SK-N-SH (cell line): ENCODE measurements at regions not wholly inside any gene's neighbourhood (a gene's known extent, or its start where the extent isn't known, plus 50 kb on each side); places are given as distances from the start of the nearest gene placed in this dataset.
A peak's percentile ranks its signal among the peaks of the same experiment; 100 is the strongest.

Experiments used
- CTCF ChIA-PET: fragments of 300-600, 350-600 bp; formaldehyde crosslinking; extraction: SDS; loops from one replicate; lab custom pipeline; 2021; lab: Yijun Ruan, JAX
- POLR2A ChIA-PET: fragments of 350-600 bp; sonication (Branson Sonifier 250); formaldehyde crosslinking; extraction: SDS; loops from one replicate; lab custom pipeline; 2020; ENCODE audit warnings: antibody characterized with exemption, inconsistent platforms; lab: Yijun Ruan, JAX
- DNase-seq: peaks from one replicate; pipeline ENCODE4 v3.0.0; 2012
- H2AFZ ChIP-seq: fragments of 200-600 bp; sonication (generic); 2 replicates; pipeline ENCODE4 v1.8.1; 2016; ENCODE audit warnings: antibody characterized with exemption, mild to moderate bottlenecking, low read depth
- H3F3A ChIP-seq: fragments of 200-600 bp; sonication (generic); replicated peaks from 2 replicates; pipeline ENCODE3; 2016; ENCODE audit warnings: antibody characterized with exemption, mild to moderate bottlenecking; ENCODE audit not compliant: insufficient read depth
- H3K27ac ChIP-seq, 2 experiments: fragments of 200-500 bp in 1 of 2; fragments of 200-600 bp in 1 of 2; sonication (Bioruptor generic) in 1 of 2; sonication (generic), shearing (Covaris generic) in 1 of 2; 2 replicates each; pipeline versions ENCODE4 v1.5.1 to v1.6.1; 2014 to 2016; ENCODE audit warnings: low read depth in 2 of 2, inconsistent platforms in 1 of 2, low read length in 1 of 2, mild to moderate bottlenecking in 1 of 2, mixed read lengths in 1 of 2
- H3K27me3 ChIP-seq: fragments of 200-600 bp; sonication (generic), shearing (Covaris generic); 2 replicates; pipeline ENCODE4 v1.6.1; 2016; ENCODE audit warnings: mixed run types; ENCODE audit not compliant: insufficient read depth
- H3K36me3 ChIP-seq, 2 experiments: fragments of 200-500 bp in 1 of 2; fragments of 200-600 bp in 1 of 2; sonication (Bioruptor generic) in 1 of 2; sonication (generic) in 1 of 2; replicated peaks in 1 of 2; 2 replicates each; pipeline versions ENCODE3 to v1.5.1; 2014 to 2016; ENCODE audit warnings: low read length in 1 of 2, mild to moderate bottlenecking in 1 of 2; ENCODE audit not compliant: insufficient read depth in 2 of 2, control insufficient read depth in 1 of 2
- H3K4me1 ChIP-seq, 2 experiments: fragments of 200-500 bp in 1 of 2; fragments of 200-600 bp in 1 of 2; sonication (Bioruptor generic) in 1 of 2; sonication (generic), shearing (Covaris generic) in 1 of 2; 2 replicates each; pipeline versions ENCODE4 v1.5.1 to v1.6.1; 2014 to 2016; ENCODE audit warnings: low read depth in 1 of 2, low read length in 1 of 2, mixed run types in 1 of 2; ENCODE audit not compliant: insufficient read depth in 2 of 2, control insufficient read depth in 1 of 2
- H3K4me2 ChIP-seq: fragments of 200-600 bp; sonication (generic), shearing (Covaris generic); 2 replicates; pipeline ENCODE4 v1.6.1; 2017; ENCODE audit warnings: mixed run types
- H3K4me3 ChIP-seq, 2 experiments: fragments of 200-500 bp in 1 of 2; fragments of 200-600 bp in 1 of 2; sonication (Bioruptor generic) in 1 of 2; sonication (generic), shearing (Covaris generic) in 1 of 2; 2 replicates each; pipeline versions ENCODE4 v1.5.1 to v1.8.1; 2014 to 2016; ENCODE audit warnings: low read depth in 2 of 2, inconsistent platforms in 1 of 2, low read length in 1 of 2, mild to moderate bottlenecking in 1 of 2, mixed read lengths in 1 of 2, moderate library complexity in 1 of 2
- H3K79me2 ChIP-seq: fragments of 200-600 bp; sonication (generic); 2 replicates; pipeline ENCODE4 v1.8.1; 2017; ENCODE audit warnings: mild to moderate bottlenecking; ENCODE audit not compliant: insufficient read depth
- H3K9ac ChIP-seq: fragments of 200-600 bp; sonication (generic); 2 replicates; pipeline ENCODE4 v1.6.1; 2017; ENCODE audit warnings: mixed run types
- H3K9me2 ChIP-seq: fragments of 200-600 bp; sonication (generic); 2 replicates; pipeline ENCODE4 v1.6.1; 2017; ENCODE audit warnings: mixed run types
- H3K9me3 ChIP-seq: fragments of 200-600 bp; sonication (generic); 2 replicates; pipeline ENCODE4 v1.6.1; 2017; ENCODE audit warnings: mixed run types, mild to moderate bottlenecking, moderate library complexity
- H4K20me1 ChIP-seq: fragments of 200-600 bp; sonication (generic); 2 replicates; pipeline ENCODE4 v1.6.1; 2017; ENCODE audit warnings: mild to moderate bottlenecking, mixed run types; ENCODE audit not compliant: insufficient read depth
- FOSL2 ChIP-seq: IDR thresholded peaks from 2 replicates; pipeline ENCODE4 v1.4.0; 2012; ENCODE audit warnings: low read depth, mild to moderate bottlenecking, moderate library complexity, borderline replicate concordance
- FOXJ3 ChIP-seq: sonication (generic); formaldehyde crosslinking; IDR thresholded peaks from 2 replicates; pipeline ENCODE4 v1.5.1; 2020; ENCODE audit warnings: mild to moderate bottlenecking, missing genetic modification reagents
- MEF2A ChIP-seq: IDR thresholded peaks from 2 replicates; pipeline ENCODE4 v1.4.0; 2012; ENCODE audit warnings: low read depth, borderline replicate concordance
- NFIC ChIP-seq: IDR thresholded peaks from 2 replicates; pipeline ENCODE4 v1.4.0; 2012; ENCODE audit warnings: borderline replicate concordance
- NRF1 ChIP-seq: IDR thresholded peaks from 2 replicates; pipeline ENCODE4 v1.6.1; 2012; ENCODE audit warnings: low read depth, mild to moderate bottlenecking, low read length
- SIN3A ChIP-seq: IDR thresholded peaks from 2 replicates; pipeline ENCODE4 v1.6.1; 2012; ENCODE audit warnings: low read depth, mild to moderate bottlenecking, low read length, moderate library complexity, borderline replicate concordance
- SMC3 ChIP-seq: IDR thresholded peaks from 2 replicates; pipeline ENCODE4 v1.6.1; 2012; ENCODE audit warnings: low read depth, low read length, improper control_type of control experiment
- TCF12 ChIP-seq: IDR thresholded peaks from 2 replicates; pipeline ENCODE4 v1.4.0; 2012
- TEAD4 ChIP-seq: IDR thresholded peaks from 2 replicates; pipeline ENCODE4 v1.4.0; 2012; ENCODE audit warnings: mild to moderate bottlenecking, borderline replicate concordance; ENCODE audit not compliant: insufficient read depth
- YY1 ChIP-seq: IDR thresholded peaks from 2 replicates; pipeline ENCODE4 v1.4.0; 2012; ENCODE audit warnings: low read depth, mild to moderate bottlenecking
- WGBS: methylation state at CpG from one replicate; pipeline ENCODE4 v1.1.6; 2017; ENCODE audit warnings: low lambda C conversion rate; 5-methylcytosine and 5-hydroxymethylcytosine counted together
- TF ChIP-seq, protein P1 (sequence below): IDR thresholded peaks from 2 replicates; pipeline ENCODE4; 2012
- TF ChIP-seq, protein P2 (sequence below): IDR thresholded peaks from 2 replicates; pipeline ENCODE4 v1.4.0; 2012; ENCODE audit warnings: low read depth
- TF ChIP-seq, protein P3 (sequence below): fragments of 150-350 bp; IDR thresholded peaks from 2 replicates; pipeline ENCODE4 v1.6.1; 2016; ENCODE audit warnings: mild to moderate bottlenecking, low read depth, low read length
- TF ChIP-seq, protein P4 (sequence below): fragments of 150-350 bp; IDR thresholded peaks from 2 replicates; pipeline ENCODE4 v1.6.1; 2017; ENCODE audit warnings: antibody characterized with exemption, low read length, low read depth, borderline replicate concordance
- TF ChIP-seq, protein P5 (sequence below): IDR thresholded peaks from 2 replicates; pipeline ENCODE4 v1.4.0; 2012; ENCODE audit warnings: low read depth, borderline replicate concordance

DNA sequence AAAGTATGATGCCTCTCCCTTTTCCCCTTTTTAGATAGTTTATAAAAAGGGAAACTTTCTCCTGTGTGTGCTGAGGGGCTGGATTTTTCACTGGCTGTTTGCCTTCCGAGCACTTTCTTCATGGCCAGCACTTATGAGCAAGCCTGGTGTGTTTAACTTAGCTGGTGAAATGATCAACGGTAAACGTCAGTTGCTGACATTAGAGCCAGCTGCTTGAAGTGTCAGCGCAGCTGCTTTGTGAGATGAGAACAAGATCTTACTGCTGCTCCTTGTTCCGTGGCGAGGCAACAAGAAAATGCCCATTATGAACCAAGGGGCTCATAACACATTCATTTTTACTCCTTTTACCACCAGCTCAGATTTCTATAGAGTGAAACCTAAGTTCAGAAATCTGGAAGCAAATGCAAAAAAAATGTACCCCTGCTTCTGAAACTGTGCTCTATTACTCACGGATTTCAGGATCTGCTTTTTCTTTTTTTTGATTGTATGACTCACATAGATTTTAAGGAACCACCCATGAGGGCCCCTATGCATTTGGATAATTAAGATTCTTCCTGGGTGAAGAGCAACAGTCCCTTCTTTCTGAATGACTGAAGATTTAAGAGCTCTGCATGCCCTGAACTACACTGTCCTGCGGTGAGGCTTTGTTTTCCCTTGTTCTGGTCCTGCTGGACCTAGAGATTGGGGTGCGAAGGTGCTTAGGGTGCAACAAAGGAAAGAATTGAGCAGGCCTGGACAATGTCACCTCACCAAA, 74.3 kb upstream of the CPM start:
- Histone ChIP-seq H3F3A (no peaks in the 10 kb centered on the region), H3K4me3 (peak overlapping the region; percentile 27 to 44; a peak in 3 of 4 replicates), H2AFZ (peak overlapping the region; percentile 74), H3K9me3 (no peaks in the 10 kb centered on the region), H3K4me2 (peak overlapping the region; percentile 68), H3K27me3 (no peaks in the 10 kb centered on the region), H3K9ac (peak overlapping the region; percentile 10; the same call in 1 of the 2 replicates), H4K20me1 (no peaks in the 10 kb centered on the region), H3K36me3 (no peaks in the 10 kb centered on the region), H3K79me2 (no peaks in the 10 kb centered on the region), H3K4me1 (peaks cover 0 to 12% of the 10 kb centered on the region in 2 experiments; a peak in 1 of 4 replicates), H3K9me2 (no peaks in the 10 kb centered on the region), H3K27ac (peak overlapping the region; percentile 45 to 69; a peak in 3 of 4 replicates)
- WGBS: 7% methylated on average over 9 of the region's 9 CpGs
- no peak for DNase-seq
- CTCF ChIA-PET: interaction anchor here (0.6 kb wide), 1 partner anchor 272 kb away, joined by 3 read pairs; no protein-coding TSS in a partner anchor
- POLR2A ChIA-PET: no interaction called here
- TF ChIP-seq YY1 (no peak), FOSL2 (peak; percentile 64), TCF12 (peak; percentile 45; the same call in 1 of the 2 replicates), NFIC (no peak)
- TF ChIP-seq, protein P1, sequence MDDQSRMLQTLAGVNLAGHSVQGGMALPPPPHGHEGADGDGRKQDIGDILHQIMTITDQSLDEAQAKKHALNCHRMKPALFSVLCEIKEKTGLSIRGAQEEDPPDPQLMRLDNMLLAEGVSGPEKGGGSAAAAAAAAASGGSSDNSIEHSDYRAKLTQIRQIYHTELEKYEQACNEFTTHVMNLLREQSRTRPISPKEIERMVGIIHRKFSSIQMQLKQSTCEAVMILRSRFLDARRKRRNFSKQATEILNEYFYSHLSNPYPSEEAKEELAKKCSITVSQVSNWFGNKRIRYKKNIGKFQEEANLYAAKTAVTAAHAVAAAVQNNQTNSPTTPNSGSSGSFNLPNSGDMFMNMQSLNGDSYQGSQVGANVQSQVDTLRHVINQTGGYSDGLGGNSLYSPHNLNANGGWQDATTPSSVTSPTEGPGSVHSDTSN: peak; percentile 59

DNA sequence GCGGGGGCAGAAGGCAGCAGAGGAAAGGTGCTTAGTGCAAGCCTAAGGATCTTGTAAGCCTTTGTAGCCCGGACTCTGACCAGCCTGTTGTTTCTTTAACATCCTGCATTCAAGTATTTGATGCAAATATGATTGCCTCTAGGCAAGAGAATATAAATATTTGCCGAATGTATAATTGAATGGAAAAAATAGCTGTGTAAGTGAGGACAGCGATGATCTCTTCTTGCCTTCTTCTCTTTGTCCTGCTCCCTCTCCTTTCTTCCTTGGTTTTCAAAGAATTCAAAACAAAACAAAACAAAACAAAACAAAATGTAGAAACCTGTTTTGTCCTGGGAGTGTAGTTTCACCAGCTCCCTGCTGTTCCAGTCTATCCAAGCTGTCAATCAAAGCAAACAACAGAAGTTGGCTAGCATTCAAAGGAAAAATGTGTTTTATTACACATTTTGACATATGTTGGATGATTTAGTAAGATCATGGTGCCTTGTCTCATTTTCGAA, 74.9 kb upstream of the CPM start:
- Histone ChIP-seq H2AFZ (peak overlapping the region; percentile 74), H4K20me1 (no peaks in the 10 kb centered on the region), H3K4me3 (peak overlapping the region; percentile 27 to 44; a peak in 3 of 4 replicates), H3K27ac (peak overlapping the region; percentile 45 to 69; a peak in 3 of 4 replicates), H3K9ac (peak overlapping the region; percentile 10; the same call in 1 of the 2 replicates), H3K9me3 (no peaks in the 10 kb centered on the region), H3K36me3 (no peaks in the 10 kb centered on the region), H3K4me1 (peaks cover 0 to 12% of the 10 kb centered on the region in 2 experiments; a peak in 1 of 4 replicates), H3F3A (no peaks in the 10 kb centered on the region), H3K79me2 (no peaks in the 10 kb centered on the region), H3K9me2 (no peaks in the 10 kb centered on the region), H3K27me3 (no peaks in the 10 kb centered on the region), H3K4me2 (peak overlapping the region; percentile 68)
- WGBS: 20% methylated on average over 5 of the region's 5 CpGs
- no peak for DNase-seq
- ChIA-PET CTCF (no interaction called here), POLR2A (no interaction called here)
- TF ChIP-seq FOXJ3 (CRISPR knock-in tag) (no peak), NFIC (no peak), SMC3 (no peak), TEAD4 (no peak), NRF1 (no peak), MEF2A (no peak), YY1 (no peak), SIN3A (no peak)
- TF ChIP-seq, protein P2, sequence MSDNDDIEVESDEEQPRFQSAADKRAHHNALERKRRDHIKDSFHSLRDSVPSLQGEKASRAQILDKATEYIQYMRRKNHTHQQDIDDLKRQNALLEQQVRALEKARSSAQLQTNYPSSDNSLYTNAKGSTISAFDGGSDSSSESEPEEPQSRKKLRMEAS: no peak
- TF ChIP-seq, protein P1: peak; percentile 86
- TF ChIP-seq, protein P3, sequence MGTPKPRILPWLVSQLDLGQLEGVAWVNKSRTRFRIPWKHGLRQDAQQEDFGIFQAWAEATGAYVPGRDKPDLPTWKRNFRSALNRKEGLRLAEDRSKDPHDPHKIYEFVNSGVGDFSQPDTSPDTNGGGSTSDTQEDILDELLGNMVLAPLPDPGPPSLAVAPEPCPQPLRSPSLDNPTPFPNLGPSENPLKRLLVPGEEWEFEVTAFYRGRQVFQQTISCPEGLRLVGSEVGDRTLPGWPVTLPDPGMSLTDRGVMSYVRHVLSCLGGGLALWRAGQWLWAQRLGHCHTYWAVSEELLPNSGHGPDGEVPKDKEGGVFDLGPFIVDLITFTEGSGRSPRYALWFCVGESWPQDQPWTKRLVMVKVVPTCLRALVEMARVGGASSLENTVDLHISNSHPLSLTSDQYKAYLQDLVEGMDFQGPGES: no peak
- TF ChIP-seq, protein P4, sequence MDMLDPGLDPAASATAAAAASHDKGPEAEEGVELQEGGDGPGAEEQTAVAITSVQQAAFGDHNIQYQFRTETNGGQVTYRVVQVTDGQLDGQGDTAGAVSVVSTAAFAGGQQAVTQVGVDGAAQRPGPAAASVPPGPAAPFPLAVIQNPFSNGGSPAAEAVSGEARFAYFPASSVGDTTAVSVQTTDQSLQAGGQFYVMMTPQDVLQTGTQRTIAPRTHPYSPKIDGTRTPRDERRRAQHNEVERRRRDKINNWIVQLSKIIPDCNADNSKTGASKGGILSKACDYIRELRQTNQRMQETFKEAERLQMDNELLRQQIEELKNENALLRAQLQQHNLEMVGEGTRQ: no peak
- TF ChIP-seq, protein P5, sequence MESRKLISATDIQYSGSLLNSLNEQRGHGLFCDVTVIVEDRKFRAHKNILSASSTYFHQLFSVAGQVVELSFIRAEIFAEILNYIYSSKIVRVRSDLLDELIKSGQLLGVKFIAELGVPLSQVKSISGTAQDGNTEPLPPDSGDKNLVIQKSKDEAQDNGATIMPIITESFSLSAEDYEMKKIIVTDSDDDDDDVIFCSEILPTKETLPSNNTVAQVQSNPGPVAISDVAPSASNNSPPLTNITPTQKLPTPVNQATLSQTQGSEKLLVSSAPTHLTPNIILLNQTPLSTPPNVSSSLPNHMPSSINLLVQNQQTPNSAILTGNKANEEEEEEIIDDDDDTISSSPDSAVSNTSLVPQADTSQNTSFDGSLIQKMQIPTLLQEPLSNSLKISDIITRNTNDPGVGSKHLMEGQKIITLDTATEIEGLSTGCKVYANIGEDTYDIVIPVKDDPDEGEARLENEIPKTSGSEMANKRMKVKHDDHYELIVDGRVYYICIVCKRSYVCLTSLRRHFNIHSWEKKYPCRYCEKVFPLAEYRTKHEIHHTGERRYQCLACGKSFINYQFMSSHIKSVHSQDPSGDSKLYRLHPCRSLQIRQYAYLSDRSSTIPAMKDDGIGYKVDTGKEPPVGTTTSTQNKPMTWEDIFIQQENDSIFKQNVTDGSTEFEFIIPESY: no peak
